ENCODE measurements at regions not wholly inside any gene's neighbourhood (a gene's known extent, or its start where the extent isn't known, plus 50 kb on each side); places are given as distances from the start of the nearest gene placed in this dataset.

- H3K4me1 Mint-ChIP-seq, result no peaks in the 10 kb centered on the region
- H3K9me3 Mint-ChIP-seq (ENCODE audit: low read depth), result no peaks in the 10 kb centered on the region
- no peaks in the 10 kb centered on the region for H3K36me3 Mint-ChIP-seq (ENCODE audit: low read depth)
- intact Hi-C loops (cut with DNase I, micrococcal nuclease), result no loop called here
- no peak overlapping the region for H3K4me3 Mint-ChIP-seq
- ATAC-seq, result no peak
- H3K27me3 Mint-ChIP-seq, result peaks cover 8% of the 10 kb centered on the region
- no peak for DNase-seq
- ChIA-PET POLR2A (no interaction called here), CTCF (no interaction called here)
- H3K27ac Mint-ChIP-seq, result no peak overlapping the region
Observed at GRCh38 chr3:101081446-101081845, 88.2 kb upstream of the ABI3BP start.

- no peak overlapping the region for H3K27ac Mint-ChIP-seq
- no peak overlapping the region for H3K4me3 Mint-ChIP-seq
- no peaks in the 10 kb centered on the region for H3K4me1 Mint-ChIP-seq
- DNase-seq (no peak), ATAC-seq (no peak)
- intact Hi-C loops (cut with DNase I, micrococcal nuclease), result no loop called here
- peaks cover 11% of the 10 kb centered on the region for H3K27me3 Mint-ChIP-seq
- H3K9me3 Mint-ChIP-seq (ENCODE audit: low read depth), result no peaks in the 10 kb centered on the region
- ChIA-PET POLR2A (no interaction called here), CTCF (no interaction called here)
- H3K36me3 Mint-ChIP-seq (ENCODE audit: low read depth), result no peaks in the 10 kb centered on the region
Observed at GRCh38 chr3:101077361-101078011, 84.3 kb upstream of the ABI3BP start.

- peaks cover 2% of the 10 kb centered on the region for H3K4me1 Mint-ChIP-seq
- H3K36me3 Mint-ChIP-seq (ENCODE audit: low read depth), result no peaks in the 10 kb centered on the region
- H3K27me3 Mint-ChIP-seq, result peaks cover 16% of the 10 kb centered on the region
- intact Hi-C loops (cut with DNase I, micrococcal nuclease), result no loop called here
- POLR2A ChIA-PET, result no interaction called here
- CTCF ChIA-PET, result interaction anchor here (2.5 kb wide), 1 partner anchor 122 kb away, joined by 7 read pairs; no protein-coding TSS in a partner anchor
- no peak overlapping the region for H3K27ac Mint-ChIP-seq
- no peak for DNase-seq
- no peak for ATAC-seq
- no peak overlapping the region for H3K4me3 Mint-ChIP-seq
- H3K9me3 Mint-ChIP-seq (ENCODE audit: low read depth), result no peaks in the 10 kb centered on the region
Observed at GRCh38 chr3:101074518-101074917, 81.3 kb upstream of the ABI3BP start.

GRCh38 chr3:101072300-101072699, 79.1 kb upstream of the ABI3BP start:
- ATAC-seq, result no peak
- POLR2A ChIA-PET, result no interaction called here
- Mint-ChIP-seq H3K9me3 (ENCODE audit: low read depth) (no peaks in the 10 kb centered on the region), H3K36me3 (ENCODE audit: low read depth) (no peaks in the 10 kb centered on the region), H3K27me3 (peaks cover 19% of the 10 kb centered on the region), H3K4me3 (no peak overlapping the region), H3K4me1 (peaks cover 2% of the 10 kb centered on the region), H3K27ac (no peak overlapping the region)
- no peak for DNase-seq
- intact Hi-C loops (cut with DNase I, micrococcal nuclease), result no loop called here
- CTCF ChIA-PET, result interaction anchor here (0.6 to 1.2 kb wide), 5 partner anchors 138 to 563 kb away, joined by 3 to 4 read pairs (median 3); no protein-coding TSS in a partner anchor

GRCh38 chr3:101070799-101071121, 77.5 kb upstream of the ABI3BP start:
- POLR2A ChIA-PET, result no interaction called here
- no peak for ATAC-seq
- peaks cover 17% of the 10 kb centered on the region for H3K27me3 Mint-ChIP-seq

GRCh38 chr3:101069901-101070798, 76.9 kb upstream of the ABI3BP start:
- POLR2A ChIA-PET, result no interaction called here
- Mint-ChIP-seq H3K4me1 (peaks cover 4% of the 10 kb centered on the region), H3K9me3 (ENCODE audit: low read depth) (no peaks in the 10 kb centered on the region), H3K36me3 (ENCODE audit: low read depth) (no peaks in the 10 kb centered on the region), H3K27me3 (peaks cover 19% of the 10 kb centered on the region), H3K27ac (no peak overlapping the region), H3K4me3 (no peak overlapping the region)
- DNase-seq (peak; percentile 88), ATAC-seq (peak; percentile 85)
- intact Hi-C loops (cut with DNase I, micrococcal nuclease), result loop anchor here (1.0 to 2.0 kb wide), 4 partner anchors 126 to 567 kb away; no protein-coding TSS in a partner anchor
- CTCF ChIA-PET, result interaction anchor here (0.6 to 2.2 kb wide), 15 partner anchors 10 to 645 kb away, joined by 3 to 8 read pairs (median 3); no protein-coding TSS in a partner anchor

More at GRCh38 chr3:101070799-101071121, 77.5 kb upstream of the ABI3BP start:
- Mint-ChIP-seq H3K27ac (no peak overlapping the region), H3K36me3 (ENCODE audit: low read depth) (no peaks in the 10 kb centered on the region), H3K4me3 (no peak overlapping the region), H3K4me1 (peaks cover 3% of the 10 kb centered on the region), H3K9me3 (ENCODE audit: low read depth) (no peaks in the 10 kb centered on the region)
- DNase-seq, result no peak
- intact Hi-C loops (cut with DNase I, micrococcal nuclease), result loop anchor here (1.0 to 2.0 kb wide), 4 partner anchors 126 to 566 kb away; no protein-coding TSS in a partner anchor
- CTCF ChIA-PET, result interaction anchor here (0.6 to 2.2 kb wide), 7 partner anchors 25 to 310 kb away, joined by 3 to 8 read pairs (median 3); no protein-coding TSS in a partner anchor

GRCh38 chr3:101068876-101069606, 75.8 kb upstream of the ABI3BP start:
- Mint-ChIP-seq H3K27me3 (peaks cover 23% of the 10 kb centered on the region), H3K4me3 (no peak overlapping the region), H3K9me3 (ENCODE audit: low read depth) (no peaks in the 10 kb centered on the region), H3K27ac (no peak overlapping the region), H3K4me1 (peaks cover 4% of the 10 kb centered on the region), H3K36me3 (ENCODE audit: low read depth) (no peaks in the 10 kb centered on the region)
- ATAC-seq (no peak), DNase-seq (no peak)
- POLR2A ChIA-PET, result no interaction called here
- intact Hi-C loops (cut with DNase I, micrococcal nuclease), result no loop called here
- CTCF ChIA-PET, result interaction anchor here (0.7 to 2.2 kb wide), 8 partner anchors 17 to 646 kb away, joined by 3 to 8 read pairs (median 3); no protein-coding TSS in a partner anchor

- DNase-seq, result no peak
- H3K4me1 Mint-ChIP-seq, result peaks cover 4% of the 10 kb centered on the region
- ATAC-seq, result no peak
- no peaks in the 10 kb centered on the region for H3K36me3 Mint-ChIP-seq (ENCODE audit: low read depth)
- H3K27ac Mint-ChIP-seq, result no peak overlapping the region
- H3K4me3 Mint-ChIP-seq, result no peak overlapping the region
- intact Hi-C loops (cut with DNase I, micrococcal nuclease), result no loop called here
- CTCF ChIA-PET, result interaction anchor here (0.8 kb wide), 1 partner anchor 185 kb away, joined by 3 read pairs; no protein-coding TSS in a partner anchor
- POLR2A ChIA-PET, result no interaction called here
- H3K27me3 Mint-ChIP-seq, result peaks cover 32% of the 10 kb centered on the region
- no peaks in the 10 kb centered on the region for H3K9me3 Mint-ChIP-seq (ENCODE audit: low read depth)
Observed at GRCh38 chr3:101066711-101067129, 73.5 kb upstream of the ABI3BP start.

- intact Hi-C loops (cut with DNase I, micrococcal nuclease), result no loop called here
- CTCF ChIA-PET, result no interaction called here
- Mint-ChIP-seq H3K4me3 (no peak overlapping the region), H3K27ac (no peak overlapping the region), H3K4me1 (peaks cover 3% of the 10 kb centered on the region), H3K9me3 (ENCODE audit: low read depth) (no peaks in the 10 kb centered on the region), H3K36me3 (ENCODE audit: low read depth) (no peaks in the 10 kb centered on the region), H3K27me3 (peaks cover 31% of the 10 kb centered on the region)
- peak; percentile 44 for ATAC-seq
- DNase-seq, result no peak
- POLR2A ChIA-PET, result no interaction called here
Observed at GRCh38 chr3:101065962-101066361, 72.7 kb upstream of the ABI3BP start.

GRCh38 chr3:101063401-101063800, 70.2 kb upstream of the ABI3BP start:
- H3K36me3 Mint-ChIP-seq (ENCODE audit: low read depth), result peaks cover 3% of the 10 kb centered on the region
- ChIA-PET POLR2A (interaction anchor here (1.1 kb wide), 1 partner anchor 502 kb away, joined by 7 read pairs; no protein-coding TSS in a partner anchor), CTCF (interaction anchor here (1.2 kb wide), 1 partner anchor 31 kb away, joined by 3 read pairs; no protein-coding TSS in a partner anchor)
- no peak for DNase-seq
- H3K4me1 Mint-ChIP-seq, result peaks cover 2% of the 10 kb centered on the region
- intact Hi-C loops (cut with DNase I, micrococcal nuclease), result no loop called here
- ATAC-seq, result no peak
- peaks cover 26% of the 10 kb centered on the region for H3K27me3 Mint-ChIP-seq
- H3K27ac Mint-ChIP-seq, result no peak overlapping the region
- no peak overlapping the region for H3K4me3 Mint-ChIP-seq
- H3K9me3 Mint-ChIP-seq (ENCODE audit: low read depth), result peaks cover 16% of the 10 kb centered on the region

- intact Hi-C loops (cut with DNase I, micrococcal nuclease), result no loop called here
- peaks cover 24% of the 10 kb centered on the region for H3K27me3 Mint-ChIP-seq
- ATAC-seq, result no peak
- H3K4me3 Mint-ChIP-seq, result no peak overlapping the region
- H3K36me3 Mint-ChIP-seq (ENCODE audit: low read depth), result peaks cover 3% of the 10 kb centered on the region
- H3K9me3 Mint-ChIP-seq (ENCODE audit: low read depth), result peaks cover 16% of the 10 kb centered on the region
- no peak overlapping the region for H3K27ac Mint-ChIP-seq
- ChIA-PET CTCF (interaction anchor here (0.6 kb wide), 1 partner anchor 21 kb away, joined by 4 read pairs; no protein-coding TSS in a partner anchor), POLR2A (no interaction called here)
- H3K4me1 Mint-ChIP-seq, result peaks cover 2% of the 10 kb centered on the region
- no peak for DNase-seq
Observed at GRCh38 chr3:101061312-101061711, 68.1 kb upstream of the ABI3BP start.

Measured in activated CD4-positive, alpha-beta T cell treated with anti-CD3 and anti-CD28 coated beads for 36 hours (primary cell).